Tibial nerve (tissue), 3 donors: ENCODE measurements at regions not wholly inside any gene's neighbourhood (a gene's known extent, or its start where the extent isn't known, plus 50 kb on each side); places are given as distances from the start of the nearest gene placed in this dataset.

Experiments
- POLR2A ChIP-seq, 2 donors: fragments of 450-650 bp; IDR thresholded peaks; one replicate each; pipeline ENCODE4 v1.6.1; 2017; ENCODE audit warnings: antibody characterized with exemption in 2 of 2, mild to moderate bottlenecking in 2 of 2, moderate library complexity in 2 of 2
- TF ChIP-seq, protein P1 (sequence below), 5 experiments: fragments of 200-600 bp in 3 of 5; fragments of 450-650 bp in 2 of 5; sonication (generic) in 3 of 5; IDR thresholded peaks; one replicate each; pipeline ENCODE4 v1.5.1; 2016 to 2019; ENCODE audit warnings: antibody characterized with exemption in 5 of 5, mild to moderate bottlenecking in 3 of 5, moderate library complexity in 2 of 5

DNA sequence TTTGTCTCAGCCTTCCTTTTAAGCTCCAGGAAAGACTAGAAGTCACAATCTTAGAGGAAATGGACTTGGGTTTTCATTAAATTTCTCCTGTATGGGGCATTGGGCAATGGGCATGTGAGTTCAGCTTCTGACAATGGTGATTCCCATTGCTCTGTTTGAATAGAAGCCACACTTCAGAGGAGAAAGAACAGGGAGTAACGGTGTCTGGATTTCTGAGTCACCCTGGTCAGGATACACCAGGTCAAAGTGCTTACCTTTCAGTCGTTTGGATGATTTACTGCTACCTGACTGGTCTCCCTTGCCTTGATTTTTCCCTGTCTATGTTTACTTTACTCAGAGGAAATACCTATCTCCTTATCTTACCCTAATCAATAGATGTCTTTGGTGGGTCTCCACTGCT is 111.7 kb upstream of the VEPH1 start:
- TF ChIP-seq, protein P1, sequence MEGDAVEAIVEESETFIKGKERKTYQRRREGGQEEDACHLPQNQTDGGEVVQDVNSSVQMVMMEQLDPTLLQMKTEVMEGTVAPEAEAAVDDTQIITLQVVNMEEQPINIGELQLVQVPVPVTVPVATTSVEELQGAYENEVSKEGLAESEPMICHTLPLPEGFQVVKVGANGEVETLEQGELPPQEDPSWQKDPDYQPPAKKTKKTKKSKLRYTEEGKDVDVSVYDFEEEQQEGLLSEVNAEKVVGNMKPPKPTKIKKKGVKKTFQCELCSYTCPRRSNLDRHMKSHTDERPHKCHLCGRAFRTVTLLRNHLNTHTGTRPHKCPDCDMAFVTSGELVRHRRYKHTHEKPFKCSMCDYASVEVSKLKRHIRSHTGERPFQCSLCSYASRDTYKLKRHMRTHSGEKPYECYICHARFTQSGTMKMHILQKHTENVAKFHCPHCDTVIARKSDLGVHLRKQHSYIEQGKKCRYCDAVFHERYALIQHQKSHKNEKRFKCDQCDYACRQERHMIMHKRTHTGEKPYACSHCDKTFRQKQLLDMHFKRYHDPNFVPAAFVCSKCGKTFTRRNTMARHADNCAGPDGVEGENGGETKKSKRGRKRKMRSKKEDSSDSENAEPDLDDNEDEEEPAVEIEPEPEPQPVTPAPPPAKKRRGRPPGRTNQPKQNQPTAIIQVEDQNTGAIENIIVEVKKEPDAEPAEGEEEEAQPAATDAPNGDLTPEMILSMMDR (IDR thresholded peaks at IDR 0.05): no peak
- no peak for TF ChIP-seq POLR2A (IDR thresholded peaks at IDR 0.05)
